ENCODE measurements at regions not wholly inside any gene's neighbourhood (a gene's known extent, or its start where the extent isn't known, plus 50 kb on each side); places are given as distances from the start of the nearest gene placed in this dataset.

DNA sequence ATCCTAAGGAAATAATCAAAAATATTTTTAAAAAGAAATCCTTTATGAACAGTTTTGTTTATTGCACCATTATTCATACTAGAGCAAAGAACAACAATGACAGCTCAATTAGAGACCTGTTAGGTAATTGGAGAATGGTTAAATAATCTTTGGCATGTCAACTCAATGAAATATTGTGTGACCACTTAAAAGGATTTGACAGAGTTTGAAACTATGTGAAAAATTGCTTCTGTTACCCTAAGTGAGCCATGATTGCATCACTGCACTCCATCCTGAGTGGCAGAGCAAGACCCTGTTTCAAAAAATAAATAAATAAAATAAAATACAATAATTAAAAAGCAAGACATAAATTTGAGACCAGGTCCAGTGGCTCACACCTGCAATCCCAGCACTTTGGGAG is 66.1 kb upstream of the ATP8B1 start:
- peaks cover 0 to 16% (median 11%) of the 10 kb centered on the region in 3 donors for H3K9me3 ChIP-seq
- no peak for DNase-seq
- no peak for TF ChIP-seq POLR2A (IDR thresholded peaks at IDR 0.05)
- TF ChIP-seq, protein P1, sequence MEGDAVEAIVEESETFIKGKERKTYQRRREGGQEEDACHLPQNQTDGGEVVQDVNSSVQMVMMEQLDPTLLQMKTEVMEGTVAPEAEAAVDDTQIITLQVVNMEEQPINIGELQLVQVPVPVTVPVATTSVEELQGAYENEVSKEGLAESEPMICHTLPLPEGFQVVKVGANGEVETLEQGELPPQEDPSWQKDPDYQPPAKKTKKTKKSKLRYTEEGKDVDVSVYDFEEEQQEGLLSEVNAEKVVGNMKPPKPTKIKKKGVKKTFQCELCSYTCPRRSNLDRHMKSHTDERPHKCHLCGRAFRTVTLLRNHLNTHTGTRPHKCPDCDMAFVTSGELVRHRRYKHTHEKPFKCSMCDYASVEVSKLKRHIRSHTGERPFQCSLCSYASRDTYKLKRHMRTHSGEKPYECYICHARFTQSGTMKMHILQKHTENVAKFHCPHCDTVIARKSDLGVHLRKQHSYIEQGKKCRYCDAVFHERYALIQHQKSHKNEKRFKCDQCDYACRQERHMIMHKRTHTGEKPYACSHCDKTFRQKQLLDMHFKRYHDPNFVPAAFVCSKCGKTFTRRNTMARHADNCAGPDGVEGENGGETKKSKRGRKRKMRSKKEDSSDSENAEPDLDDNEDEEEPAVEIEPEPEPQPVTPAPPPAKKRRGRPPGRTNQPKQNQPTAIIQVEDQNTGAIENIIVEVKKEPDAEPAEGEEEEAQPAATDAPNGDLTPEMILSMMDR (IDR thresholded peaks at IDR 0.05): no peak
- no peaks in the 10 kb centered on the region for H3K4me1 ChIP-seq
- H3K27ac ChIP-seq: no peak overlapping the region
- H3K4me3 ChIP-seq: no peak overlapping the region
- intact Hi-C loops (cut with DNase I): no loop called here
- H3K36me3 ChIP-seq: no peaks in the 10 kb centered on the region
- no peaks in the 10 kb centered on the region for H3K27me3 ChIP-seq

DNA sequence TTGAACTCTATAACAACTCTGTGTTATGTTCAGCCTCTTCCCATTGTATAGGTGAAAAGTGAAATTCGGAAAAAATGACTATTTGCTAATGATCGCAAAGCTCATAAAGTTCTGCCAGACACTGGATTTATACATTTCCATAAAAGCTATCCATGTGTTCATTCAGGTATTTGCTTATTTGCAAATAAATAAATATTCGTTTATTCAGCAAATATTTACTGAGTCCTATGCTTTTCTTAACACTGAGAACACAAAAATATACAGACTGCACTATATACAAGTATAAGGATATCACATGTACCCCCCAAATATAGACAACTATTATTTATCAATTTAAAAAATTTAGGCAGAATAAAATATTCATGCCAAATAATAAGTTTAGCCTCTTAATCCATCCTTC is 63.2 kb upstream of the ATP8B1 start:
- Histone ChIP-seq H3K9me3 (peaks cover 0 to 3% (median 2%) of the 10 kb centered on the region in 3 donors), H3K36me3 (no peaks in the 10 kb centered on the region), H3K27me3 (no peaks in the 10 kb centered on the region), H3K27ac (no peak overlapping the region), H3K4me1 (no peaks in the 10 kb centered on the region), H3K4me3 (no peak overlapping the region)
- no peak for DNase-seq
- intact Hi-C loops (cut with DNase I): no loop called here
- no peak for TF ChIP-seq POLR2A (IDR thresholded peaks at IDR 0.05)
- TF ChIP-seq, protein P1 (IDR thresholded peaks at IDR 0.05): no peak
- WGBS, 2 donors: 55 to 70% methylated on average over 3 of the region's 3 CpGs

DNA sequence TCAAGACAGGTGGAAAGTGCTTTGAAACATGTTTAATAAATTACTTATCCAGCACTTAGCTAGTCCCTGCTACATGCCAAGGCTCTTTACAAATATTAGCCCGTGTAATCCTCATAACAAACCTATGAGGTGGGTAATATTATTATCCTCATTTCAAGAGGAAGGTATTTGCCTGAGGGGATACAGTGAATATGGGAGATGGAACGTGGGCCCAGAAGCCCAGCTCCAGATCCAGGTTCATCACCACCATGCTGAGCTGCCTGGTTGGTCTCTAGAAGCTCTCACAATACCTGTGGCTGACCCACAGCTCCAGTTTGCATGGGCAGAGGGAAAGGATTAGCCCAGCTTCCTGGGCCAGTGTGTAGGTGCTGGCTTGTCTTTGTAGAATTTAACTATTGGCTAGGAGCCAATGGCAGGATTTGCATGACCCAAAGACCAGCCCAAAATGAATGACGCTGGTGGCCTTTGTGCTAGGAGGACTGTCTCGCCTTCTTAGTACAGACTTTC is 61.6 kb upstream of the ATP8B1 start:
- Histone ChIP-seq H3K4me1 (no peaks in the 10 kb centered on the region), H3K4me3 (no peak overlapping the region), H3K9me3 (no peaks in the 10 kb centered on the region), H3K27ac (no peak overlapping the region), H3K36me3 (no peaks in the 10 kb centered on the region), H3K27me3 (no peaks in the 10 kb centered on the region)
- DNase-seq: no peak
- 53 to 74% methylated on average over 4 of the region's 4 CpGs for WGBS, 2 donors
- TF ChIP-seq, protein P1 (IDR thresholded peaks at IDR 0.05): no peak
- no peak for TF ChIP-seq POLR2A (IDR thresholded peaks at IDR 0.05)
- intact Hi-C loops (cut with DNase I): no loop called here

DNA sequence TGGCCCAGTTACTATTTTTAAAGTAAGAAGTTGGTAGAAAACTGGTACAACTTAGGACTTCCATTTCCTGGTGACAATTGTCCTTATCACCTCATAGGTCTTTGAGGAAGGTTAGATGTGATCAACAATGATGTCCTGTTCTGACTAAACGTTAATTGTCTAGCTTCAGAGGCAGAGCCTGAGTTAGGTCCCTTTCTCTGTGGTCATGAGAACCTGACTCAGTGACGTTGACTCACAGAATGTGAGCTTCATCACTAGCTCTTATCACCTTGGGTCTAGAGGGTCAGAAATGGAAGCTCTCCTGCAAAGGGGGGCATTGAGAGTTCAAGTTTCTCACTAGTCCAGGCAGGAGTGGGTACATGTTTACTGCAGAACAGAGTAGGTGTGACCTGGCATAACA is 60.6 kb upstream of the ATP8B1 start:
- Histone ChIP-seq H3K4me3 (no peak overlapping the region), H3K4me1 (no peaks in the 10 kb centered on the region), H3K27me3 (no peaks in the 10 kb centered on the region), H3K9me3 (no peaks in the 10 kb centered on the region), H3K36me3 (no peaks in the 10 kb centered on the region), H3K27ac (no peak overlapping the region)
- TF ChIP-seq, protein P1 (IDR thresholded peaks at IDR 0.05): no peak
- no peak for TF ChIP-seq POLR2A (IDR thresholded peaks at IDR 0.05)
- DNase-seq: no peak
- intact Hi-C loops (cut with DNase I): no loop called here
- WGBS, 2 donors: 74 to 90% methylated on average over 2 of the region's 2 CpGs

DNA sequence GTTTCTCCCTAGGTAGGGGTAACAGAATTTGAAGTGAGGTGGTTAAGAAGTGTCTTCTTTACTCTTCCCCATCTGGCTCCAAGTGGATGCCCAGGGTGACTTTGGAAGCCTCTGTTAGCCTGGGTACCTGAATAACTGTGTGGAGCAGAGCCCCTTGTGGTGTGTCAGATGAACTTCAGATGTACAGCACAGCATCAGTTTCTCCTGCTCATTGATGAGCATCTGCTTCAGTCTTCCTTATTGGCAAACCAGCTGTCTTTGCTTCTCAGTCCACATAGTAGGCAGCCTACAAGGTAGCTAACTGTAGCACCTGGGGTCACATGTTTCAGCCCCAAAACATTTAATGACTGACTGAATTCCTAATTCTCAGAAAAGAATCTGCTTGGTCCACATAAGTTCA is 56.2 kb upstream of the ATP8B1 start:
- intact Hi-C loops (cut with DNase I): no loop called here
- H3K27ac ChIP-seq: no peak overlapping the region
- H3K9me3 ChIP-seq: no peaks in the 10 kb centered on the region
- no peaks in the 10 kb centered on the region for H3K36me3 ChIP-seq
- TF ChIP-seq, protein P1 (IDR thresholded peaks at IDR 0.05): peak in 5 of 6 experiments; percentile 32 to 66 (median 42)
- no peak for TF ChIP-seq POLR2A (IDR thresholded peaks at IDR 0.05)
- no peaks in the 10 kb centered on the region for H3K4me1 ChIP-seq
- no peak overlapping the region for H3K4me3 ChIP-seq
- H3K27me3 ChIP-seq: no peaks in the 10 kb centered on the region
- DNase-seq: no peak

All from esophagus squamous epithelium (tissue), 5 donors.